ENCODE measurements at regions not wholly inside any gene's neighbourhood (a gene's known extent, or its start where the extent isn't known, plus 50 kb on each side); places are given as distances from the start of the nearest gene placed in this dataset.

DNA sequence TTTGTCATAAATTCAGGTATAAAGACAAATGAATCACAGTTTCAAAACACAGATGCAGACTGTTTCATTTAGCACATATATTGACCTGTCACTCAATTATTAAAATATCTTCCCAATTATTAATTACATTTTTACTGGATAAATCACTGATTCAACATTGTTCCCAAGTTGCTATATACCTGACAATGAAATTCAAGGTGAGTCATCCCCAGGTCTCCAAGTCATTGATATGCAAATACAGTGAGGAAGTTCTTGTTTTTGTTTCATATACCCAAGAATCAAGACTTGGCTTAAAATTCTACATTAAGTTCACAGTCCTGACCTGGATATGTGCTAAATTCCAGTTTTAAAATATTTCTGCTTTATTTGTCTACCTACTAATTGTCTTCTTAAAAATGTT is 599.3 kb upstream of the PSMD7 start:
- H3K79me2 ChIP-seq (ENCODE audit: insufficient read depth), result no peaks in the 10 kb centered on the region
- POLR2A ChIA-PET, result no interaction called here
- no peak overlapping the region for H3K4me2 ChIP-seq
- CTCF ChIA-PET, result no interaction called here
- no peak overlapping the region for H2AFZ ChIP-seq (ENCODE audit: low read depth)
- H3K4me1 ChIP-seq (ENCODE audit: control insufficient read depth in 1 of 2, insufficient read depth in 2 of 2, low read depth in 1 of 2, low read length in 1 of 2), result no peaks in the 10 kb centered on the region
- H3K9me2 ChIP-seq, result no peaks in the 10 kb centered on the region
- H3K27ac ChIP-seq (ENCODE audit: low read depth in 2 of 2, low read length in 1 of 2), result no peak overlapping the region
- H3K9me3 ChIP-seq, result no peaks in the 10 kb centered on the region
- no peak for DNase-seq
- no peak overlapping the region for H3K9ac ChIP-seq
- H3K36me3 ChIP-seq (replicated peaks in 1 of 2; ENCODE audit: control insufficient read depth in 1 of 2, insufficient read depth in 2 of 2, low read length in 1 of 2), result no peaks in the 10 kb centered on the region
- TF ChIP-seq FOXM1 (IDR thresholded peaks at IDR 0.05; ENCODE audit: low read depth) (no peak), SIN3A (IDR thresholded peaks at IDR 0.05; ENCODE audit: borderline replicate concordance, low read depth, low read length) (no peak), RXRA (IDR thresholded peaks at IDR 0.05; ENCODE audit: borderline replicate concordance, low read depth) (no peak), REST (IDR thresholded peaks at IDR 0.05; ENCODE audit: low read depth, low read length) (no peak), TEAD4 (IDR thresholded peaks at IDR 0.05; ENCODE audit: borderline replicate concordance, insufficient read depth) (no peak), MXI1 (IDR thresholded peaks at IDR 0.05; ENCODE audit: low read depth, low read length) (no peak)
- TF ChIP-seq, protein P1, sequence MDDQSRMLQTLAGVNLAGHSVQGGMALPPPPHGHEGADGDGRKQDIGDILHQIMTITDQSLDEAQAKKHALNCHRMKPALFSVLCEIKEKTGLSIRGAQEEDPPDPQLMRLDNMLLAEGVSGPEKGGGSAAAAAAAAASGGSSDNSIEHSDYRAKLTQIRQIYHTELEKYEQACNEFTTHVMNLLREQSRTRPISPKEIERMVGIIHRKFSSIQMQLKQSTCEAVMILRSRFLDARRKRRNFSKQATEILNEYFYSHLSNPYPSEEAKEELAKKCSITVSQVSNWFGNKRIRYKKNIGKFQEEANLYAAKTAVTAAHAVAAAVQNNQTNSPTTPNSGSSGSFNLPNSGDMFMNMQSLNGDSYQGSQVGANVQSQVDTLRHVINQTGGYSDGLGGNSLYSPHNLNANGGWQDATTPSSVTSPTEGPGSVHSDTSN (IDR thresholded peaks at IDR 0.05), result no peak
- no peaks in the 10 kb centered on the region for H3K27me3 ChIP-seq (ENCODE audit: insufficient read depth)
- no peaks in the 10 kb centered on the region for H3F3A ChIP-seq (replicated peaks; ENCODE audit: insufficient read depth)
- H4K20me1 ChIP-seq (ENCODE audit: insufficient read depth), result no peaks in the 10 kb centered on the region
- H3K4me3 ChIP-seq (ENCODE audit: low read depth in 2 of 2, low read length in 1 of 2), result no peak overlapping the region

DNA sequence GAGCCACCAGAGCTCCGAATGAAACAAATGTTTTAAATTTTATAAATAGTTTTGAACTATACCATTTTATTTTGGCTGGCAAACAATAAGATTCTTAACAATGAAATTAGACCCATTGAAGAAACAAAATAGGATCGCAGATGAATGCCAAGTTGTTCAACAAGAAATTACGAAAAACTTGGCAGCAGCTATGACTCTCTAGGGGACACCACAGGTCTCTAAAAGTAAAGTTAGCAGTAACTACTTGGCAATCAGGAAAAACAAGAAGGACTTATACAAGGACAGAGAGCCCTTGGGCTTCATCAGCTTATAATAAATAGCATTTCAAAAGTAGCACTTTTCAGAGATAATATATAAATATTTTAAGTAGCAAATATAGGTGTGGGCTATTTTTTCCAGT is 603.8 kb upstream of the PSMD7 start:
- ChIA-PET POLR2A (no interaction called here), CTCF (interaction anchor here (1.7 kb wide), 1 partner anchor 21 kb away, joined by 4 read pairs; no protein-coding TSS in a partner anchor)
- H3K4me2 ChIP-seq, result no peak overlapping the region
- H3K79me2 ChIP-seq (ENCODE audit: insufficient read depth), result no peaks in the 10 kb centered on the region
- DNase-seq, result no peak
- H3K4me3 ChIP-seq (ENCODE audit: low read depth in 2 of 2, low read length in 1 of 2), result no peak overlapping the region
- no peaks in the 10 kb centered on the region for H4K20me1 ChIP-seq (ENCODE audit: insufficient read depth)
- no peak overlapping the region for H3K27ac ChIP-seq (ENCODE audit: low read depth in 2 of 2, low read length in 1 of 2)
- H3F3A ChIP-seq (replicated peaks; ENCODE audit: insufficient read depth), result no peaks in the 10 kb centered on the region
- no peak overlapping the region for H3K9ac ChIP-seq
- H3K27me3 ChIP-seq (ENCODE audit: insufficient read depth), result no peaks in the 10 kb centered on the region
- WGBS (ENCODE audit: low lambda C conversion rate), result 28% methylated on average over 3 of the region's 3 CpGs
- H3K9me2 ChIP-seq, result no peaks in the 10 kb centered on the region
- no peaks in the 10 kb centered on the region for H3K4me1 ChIP-seq (ENCODE audit: control insufficient read depth in 1 of 2, insufficient read depth in 2 of 2, low read depth in 1 of 2, low read length in 1 of 2)
- H3K36me3 ChIP-seq (replicated peaks in 1 of 2; ENCODE audit: control insufficient read depth in 1 of 2, insufficient read depth in 2 of 2, low read length in 1 of 2), result no peaks in the 10 kb centered on the region
- H3K9me3 ChIP-seq, result no peaks in the 10 kb centered on the region
- no peak overlapping the region for H2AFZ ChIP-seq (ENCODE audit: low read depth)
- TF ChIP-seq MXI1 (IDR thresholded peaks at IDR 0.05; ENCODE audit: low read depth, low read length), result no peak
- TF ChIP-seq, protein P2, sequence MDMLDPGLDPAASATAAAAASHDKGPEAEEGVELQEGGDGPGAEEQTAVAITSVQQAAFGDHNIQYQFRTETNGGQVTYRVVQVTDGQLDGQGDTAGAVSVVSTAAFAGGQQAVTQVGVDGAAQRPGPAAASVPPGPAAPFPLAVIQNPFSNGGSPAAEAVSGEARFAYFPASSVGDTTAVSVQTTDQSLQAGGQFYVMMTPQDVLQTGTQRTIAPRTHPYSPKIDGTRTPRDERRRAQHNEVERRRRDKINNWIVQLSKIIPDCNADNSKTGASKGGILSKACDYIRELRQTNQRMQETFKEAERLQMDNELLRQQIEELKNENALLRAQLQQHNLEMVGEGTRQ (IDR thresholded peaks at IDR 0.05; ENCODE audit: borderline replicate concordance, low read depth, low read length), result no peak
- no peak for TF ChIP-seq ELF1 (IDR thresholded peaks at IDR 0.05)
- TF ChIP-seq SMC3 (IDR thresholded peaks at IDR 0.05; ENCODE audit: low read depth, low read length), result no peak
- no peak for TF ChIP-seq EZH2phosphoT487 (IDR thresholded peaks at IDR 0.05; ENCODE audit: borderline replicate concordance, low read depth)
- TF ChIP-seq, protein P1 (IDR thresholded peaks at IDR 0.05), result no peak
- no peak for TF ChIP-seq POLR2AphosphoS5 (IDR thresholded peaks at IDR 0.05; ENCODE audit: low read depth, low read length)
- TF ChIP-seq CHD2 (IDR thresholded peaks at IDR 0.05; ENCODE audit: low read length, partially characterized antibody), result no peak
- TF ChIP-seq RCOR1 (IDR thresholded peaks at IDR 0.05; ENCODE audit: low read length), result no peak
- no peak for TF ChIP-seq GABPA (IDR thresholded peaks at IDR 0.05; ENCODE audit: low read depth)
- TF ChIP-seq JUND (IDR thresholded peaks at IDR 0.05), result no peak
- no peak for TF ChIP-seq NFIC (IDR thresholded peaks at IDR 0.05; ENCODE audit: borderline replicate concordance)
- no peak for TF ChIP-seq SIN3A (IDR thresholded peaks at IDR 0.05; ENCODE audit: borderline replicate concordance, low read depth, low read length)
- TF ChIP-seq RAD21 (IDR thresholded peaks at IDR 0.05; ENCODE audit: low read length), result no peak
- TF ChIP-seq, protein P3, sequence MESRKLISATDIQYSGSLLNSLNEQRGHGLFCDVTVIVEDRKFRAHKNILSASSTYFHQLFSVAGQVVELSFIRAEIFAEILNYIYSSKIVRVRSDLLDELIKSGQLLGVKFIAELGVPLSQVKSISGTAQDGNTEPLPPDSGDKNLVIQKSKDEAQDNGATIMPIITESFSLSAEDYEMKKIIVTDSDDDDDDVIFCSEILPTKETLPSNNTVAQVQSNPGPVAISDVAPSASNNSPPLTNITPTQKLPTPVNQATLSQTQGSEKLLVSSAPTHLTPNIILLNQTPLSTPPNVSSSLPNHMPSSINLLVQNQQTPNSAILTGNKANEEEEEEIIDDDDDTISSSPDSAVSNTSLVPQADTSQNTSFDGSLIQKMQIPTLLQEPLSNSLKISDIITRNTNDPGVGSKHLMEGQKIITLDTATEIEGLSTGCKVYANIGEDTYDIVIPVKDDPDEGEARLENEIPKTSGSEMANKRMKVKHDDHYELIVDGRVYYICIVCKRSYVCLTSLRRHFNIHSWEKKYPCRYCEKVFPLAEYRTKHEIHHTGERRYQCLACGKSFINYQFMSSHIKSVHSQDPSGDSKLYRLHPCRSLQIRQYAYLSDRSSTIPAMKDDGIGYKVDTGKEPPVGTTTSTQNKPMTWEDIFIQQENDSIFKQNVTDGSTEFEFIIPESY (IDR thresholded peaks at IDR 0.05; ENCODE audit: borderline replicate concordance, low read depth), result no peak
- no peak for TF ChIP-seq TEAD4 (IDR thresholded peaks at IDR 0.05; ENCODE audit: borderline replicate concordance, insufficient read depth)
- no peak for TF ChIP-seq GATA2 (CRISPR knock-in tag; IDR thresholded peaks at IDR 0.05)
- no peak for TF ChIP-seq NRF1 (IDR thresholded peaks at IDR 0.05; ENCODE audit: low read depth, low read length)

Measured in SK-N-SH (cell line).